ENCODE measurements at regions not wholly inside any gene's neighbourhood (a gene's known extent, or its start where the extent isn't known, plus 50 kb on each side); places are given as distances from the start of the nearest gene placed in this dataset.

- Histone ChIP-seq H3K27me3 (ENCODE audit: insufficient read depth, poor library complexity, severe bottlenecking) (no peaks in the 10 kb centered on the region), H3K4me3 (replicated peaks; ENCODE audit: insufficient read depth, low read length) (no peak overlapping the region), H3K27ac (replicated peaks) (no peak overlapping the region)
- TF ChIP-seq CTCF (IDR thresholded peaks at IDR 0.05; ENCODE audit: insufficient read depth, low read length) (no peak), POLR2AphosphoS5 (IDR thresholded peaks at IDR 0.05; ENCODE audit: low read depth) (no peak), REST (IDR thresholded peaks at IDR 0.05; ENCODE audit: insufficient replicate concordance, low read depth) (no peak), SPI1 (IDR thresholded peaks at IDR 0.05; ENCODE audit: borderline replicate concordance, low read depth) (no peak), GABPA (IDR thresholded peaks at IDR 0.05; ENCODE audit: low read depth) (no peak)
- DNase-seq (ENCODE audit: low read depth in 1 of 2, low spot score in 1 of 2): no peak
These were observed 1314.1 kb upstream of the CDH6 start for GRCh38 chr5:29879401-29879800.

DNA sequence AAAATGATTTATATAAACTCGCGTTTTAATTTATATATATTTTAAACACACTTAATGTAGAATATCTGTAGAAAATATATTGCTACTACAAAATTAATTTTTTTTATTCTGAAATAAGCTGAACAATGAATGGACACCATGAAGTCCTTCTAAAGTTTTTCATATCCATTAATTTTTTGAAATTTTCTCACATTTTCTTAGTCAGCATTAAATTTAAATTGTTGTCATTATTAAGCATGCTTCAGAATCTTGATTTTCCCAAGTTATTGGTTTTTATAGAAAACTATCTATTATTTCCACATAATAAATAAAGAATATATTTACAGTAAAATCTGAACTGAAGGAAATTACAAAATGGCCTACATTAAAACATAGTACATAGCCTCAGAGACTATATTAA, 1314.9 kb upstream of the CDH6 start:
- Histone ChIP-seq H3K27ac (replicated peaks) (no peak overlapping the region), H3K4me3 (replicated peaks; ENCODE audit: insufficient read depth, low read length) (no peak overlapping the region), H3K27me3 (ENCODE audit: insufficient read depth, poor library complexity, severe bottlenecking) (no peaks in the 10 kb centered on the region)
- TF ChIP-seq SPI1 (IDR thresholded peaks at IDR 0.05; ENCODE audit: borderline replicate concordance, low read depth): no peak
- TF ChIP-seq POLR2AphosphoS5 (IDR thresholded peaks at IDR 0.05; ENCODE audit: low read depth): no peak
- no peak for TF ChIP-seq GABPA (IDR thresholded peaks at IDR 0.05; ENCODE audit: low read depth)
- TF ChIP-seq CTCF (IDR thresholded peaks at IDR 0.05; ENCODE audit: insufficient read depth, low read length): no peak
- no peak for TF ChIP-seq REST (IDR thresholded peaks at IDR 0.05; ENCODE audit: insufficient replicate concordance, low read depth)
- no peak for DNase-seq (ENCODE audit: low read depth in 1 of 2, low spot score in 1 of 2)

GRCh38 chr5:29867155-29867554, 1326.3 kb upstream of the CDH6 start:
- no peaks in the 10 kb centered on the region for H3K27me3 ChIP-seq (ENCODE audit: insufficient read depth, poor library complexity, severe bottlenecking)
- H3K4me3 ChIP-seq (replicated peaks; ENCODE audit: insufficient read depth, low read length): no peak overlapping the region
- H3K27ac ChIP-seq (replicated peaks): no peak overlapping the region
- TF ChIP-seq CTCF (IDR thresholded peaks at IDR 0.05; ENCODE audit: insufficient read depth, low read length) (no peak), SPI1 (IDR thresholded peaks at IDR 0.05; ENCODE audit: borderline replicate concordance, low read depth) (no peak), GABPA (IDR thresholded peaks at IDR 0.05; ENCODE audit: low read depth) (no peak), REST (IDR thresholded peaks at IDR 0.05; ENCODE audit: insufficient replicate concordance, low read depth) (no peak), POLR2AphosphoS5 (IDR thresholded peaks at IDR 0.05; ENCODE audit: low read depth) (no peak)
- no peak for DNase-seq (ENCODE audit: low read depth in 1 of 2, low spot score in 1 of 2)

All from HL-60 (cell line).